ENCODE measurements at regions not wholly inside any gene's neighbourhood (a gene's known extent, or its start where the extent isn't known, plus 50 kb on each side); places are given as distances from the start of the nearest gene placed in this dataset.

- Histone ChIP-seq H4K20me1 (ENCODE audit: control insufficient read depth, insufficient read depth, insufficient read length) (no peaks in the 10 kb centered on the region), H3K23me2 (ENCODE audit: insufficient read length, low read depth, low read length, poor library complexity, severe bottlenecking) (no peaks in the 10 kb centered on the region), H2BK12ac (ENCODE audit: insufficient read length, low read depth, low read length) (no peak overlapping the region), H3K23ac (ENCODE audit: insufficient read length, low read depth, low read length) (no peak overlapping the region), H3K27me3 (ENCODE audit: insufficient read depth, low read length) (no peaks in the 10 kb centered on the region), H3K79me2 (ENCODE audit: insufficient read depth, low read length) (no peaks in the 10 kb centered on the region), H3K14ac (ENCODE audit: insufficient read depth, low read length) (no peak overlapping the region), H2BK20ac (ENCODE audit: low read depth, low read length, poor library complexity, severe bottlenecking) (no peak overlapping the region), H3K4me2 (ENCODE audit: insufficient read depth, insufficient read length, low read length) (no peak overlapping the region), H4K8ac (replicated peaks; ENCODE audit: insufficient read length, low read depth, low read length) (no peak overlapping the region), H3K27ac (ENCODE audit: insufficient read length, low read depth, low read length) (no peak overlapping the region), H4K91ac (ENCODE audit: insufficient read length, low read depth, low read length) (no peak overlapping the region), H2AK5ac (ENCODE audit: insufficient read length, low read length) (no peak overlapping the region), H2BK15ac (ENCODE audit: low read depth, low read length) (no peak overlapping the region), H3K56ac (ENCODE audit: insufficient read length, low read depth, low read length) (no peak overlapping the region), H3K4ac (ENCODE audit: low read depth, low read length) (no peak overlapping the region), H3K18ac (ENCODE audit: insufficient read length, low read depth, low read length) (no peak overlapping the region), H3T11ph (ENCODE audit: low read length) (no peak overlapping the region), H3K4me1 (ENCODE audit: insufficient read depth, low read length) (no peaks in the 10 kb centered on the region), H2BK120ac (ENCODE audit: low read depth, low read length, poor library complexity, severe bottlenecking) (no peak overlapping the region), H4K5ac (ENCODE audit: insufficient read length, low read depth, low read length) (no peak overlapping the region), H2BK5ac (ENCODE audit: insufficient read length, low read length) (no peak overlapping the region), H3K9me3 (ENCODE audit: control insufficient read depth, low read depth, low read length) (no peaks in the 10 kb centered on the region), H3K79me1 (ENCODE audit: insufficient read depth, low read depth, low read length, poor library complexity, severe bottlenecking) (no peaks in the 10 kb centered on the region), H3K9ac (ENCODE audit: extremely low read depth, insufficient read length, low read length) (no peak overlapping the region), H2AFZ (ENCODE audit: low read length) (no peak overlapping the region)
- Mint-ChIP-seq H3K36me3 (ENCODE audit: insufficient read depth in 1 of 3, low read depth in 3 of 3) (no peaks in the 10 kb centered on the region), H3K27ac (no peak overlapping the region), H3K4me1 (no peaks in the 10 kb centered on the region), H3K27me3 (ENCODE audit: low read depth) (no peaks in the 10 kb centered on the region; the same call in 1 of the 2 replicates), H3K9me3 (peaks cover 0 to 2% of the 10 kb centered on the region in 2 experiments; a peak in 1 of 5 replicates), H3K4me3 (no peak overlapping the region)
- WGBS (ENCODE audit: extremely low coverage, insufficient read length, low lambda C conversion rate) = no CpG with 5 or more reads among the region's 3 CpGs
- DNase-seq = no peak
- TF ChIP-seq, protein P1, sequence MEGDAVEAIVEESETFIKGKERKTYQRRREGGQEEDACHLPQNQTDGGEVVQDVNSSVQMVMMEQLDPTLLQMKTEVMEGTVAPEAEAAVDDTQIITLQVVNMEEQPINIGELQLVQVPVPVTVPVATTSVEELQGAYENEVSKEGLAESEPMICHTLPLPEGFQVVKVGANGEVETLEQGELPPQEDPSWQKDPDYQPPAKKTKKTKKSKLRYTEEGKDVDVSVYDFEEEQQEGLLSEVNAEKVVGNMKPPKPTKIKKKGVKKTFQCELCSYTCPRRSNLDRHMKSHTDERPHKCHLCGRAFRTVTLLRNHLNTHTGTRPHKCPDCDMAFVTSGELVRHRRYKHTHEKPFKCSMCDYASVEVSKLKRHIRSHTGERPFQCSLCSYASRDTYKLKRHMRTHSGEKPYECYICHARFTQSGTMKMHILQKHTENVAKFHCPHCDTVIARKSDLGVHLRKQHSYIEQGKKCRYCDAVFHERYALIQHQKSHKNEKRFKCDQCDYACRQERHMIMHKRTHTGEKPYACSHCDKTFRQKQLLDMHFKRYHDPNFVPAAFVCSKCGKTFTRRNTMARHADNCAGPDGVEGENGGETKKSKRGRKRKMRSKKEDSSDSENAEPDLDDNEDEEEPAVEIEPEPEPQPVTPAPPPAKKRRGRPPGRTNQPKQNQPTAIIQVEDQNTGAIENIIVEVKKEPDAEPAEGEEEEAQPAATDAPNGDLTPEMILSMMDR (conservative IDR thresholded peaks at IDR 0.05) = no peak
Measured at GRCh38 chr3:5051772-5052171, 70.3 kb upstream of the ARL8B start.
